Tibial artery (tissue), 4 donors: ENCODE measurements at regions not wholly inside any gene's neighbourhood (a gene's known extent, or its start where the extent isn't known, plus 50 kb on each side); places are given as distances from the start of the nearest gene placed in this dataset.

Experiments used
- DNase-seq, 2 donors: peaks; one replicate each; pipeline ENCODE4 v3.0.0-alpha.2; 2019
- H3K27ac ChIP-seq, 2 donors: fragments of 200-600 bp; sonication (generic) in 1 of 2; 1 replicate in 1 of 2; 2 replicates in 1 of 2; pipeline ENCODE4 v1.5.1; 2018 to 2019; ENCODE audit warnings: mild to moderate bottlenecking in 1 of 2
- H3K27me3 ChIP-seq, 2 donors: fragments of 200-600 bp; sonication (generic) in 1 of 2; one replicate each; pipeline versions ENCODE4 v1.5.1 to v1.6.0; 2016 to 2019
- H3K36me3 ChIP-seq, 3 donors: fragments of 200-600 bp; sonication (generic) in 2 of 3; one replicate each; pipeline ENCODE4 v1.5.1; 2016 to 2019; ENCODE audit warnings: mild to moderate bottlenecking in 2 of 3
- H3K4me1 ChIP-seq, 4 donors: fragments of 200-600 bp; sonication (generic) in 2 of 4; 1 replicate in 3 of 4; 2 replicates in 1 of 4; pipeline ENCODE4 v1.5.1; 2016 to 2019
- H3K4me3 ChIP-seq, 2 donors: fragments of 200-600 bp; sonication (generic) in 1 of 2; 1 replicate in 1 of 2; 2 replicates in 1 of 2; pipeline ENCODE4 v1.5.1; 2018 to 2019; ENCODE audit warnings: mild to moderate bottlenecking in 2 of 2
- H3K9me3 ChIP-seq, 3 donors: fragments of 200-600 bp; sonication (generic) in 1 of 3; one replicate each; pipeline ENCODE4 v1.5.1; 2016 to 2019
- CTCF ChIP-seq, 2 experiments: fragments of 200-600 bp in 1 of 2; fragments of 450-650 bp in 1 of 2; IDR thresholded peaks; one replicate each; pipeline ENCODE4 v1.5.1; 2017 to 2019; ENCODE audit warnings: antibody characterized with exemption in 2 of 2, mild to moderate bottlenecking in 1 of 2, moderate library complexity in 1 of 2
- intact Hi-C: fragments of 100-400 bp; cut with DNase I; formaldehyde crosslinking; loops from one replicate; pipeline ENCODE4 v1.15.0; 2023; ENCODE audit warnings: low total_unique reads

DNA sequence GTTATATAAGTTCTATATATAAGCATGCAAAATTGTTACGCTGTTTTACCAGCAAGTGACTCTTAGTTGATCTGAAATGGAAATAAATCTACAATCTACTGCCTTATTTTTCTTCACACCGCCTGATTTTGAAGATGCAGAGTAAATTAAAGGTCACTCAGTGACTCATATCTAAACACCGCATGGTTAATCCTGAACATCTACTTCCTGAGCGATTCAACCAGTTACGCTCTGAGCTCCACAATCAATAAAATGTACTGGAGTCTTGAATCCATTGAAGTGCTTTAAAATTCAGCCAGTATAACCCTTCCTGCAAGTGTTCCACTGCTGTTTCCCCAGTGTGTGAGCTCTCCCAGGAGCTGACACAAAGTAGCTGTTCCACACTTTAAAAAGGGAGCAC, 192.8 kb downstream of the SLC7A11 start:
- Histone ChIP-seq H3K4me1 (peaks cover 0 to 17% (median 10%) of the 10 kb centered on the region in 4 donors), H3K4me3 (no peak overlapping the region), H3K27me3 (no peaks in the 10 kb centered on the region), H3K36me3 (no peaks in the 10 kb centered on the region), H3K9me3 (no peaks in the 10 kb centered on the region), H3K27ac (no peak overlapping the region)
- intact Hi-C loops: no loop called here
- no peak for TF ChIP-seq CTCF (IDR thresholded peaks at IDR 0.05)
- DNase-seq: no peak

DNA sequence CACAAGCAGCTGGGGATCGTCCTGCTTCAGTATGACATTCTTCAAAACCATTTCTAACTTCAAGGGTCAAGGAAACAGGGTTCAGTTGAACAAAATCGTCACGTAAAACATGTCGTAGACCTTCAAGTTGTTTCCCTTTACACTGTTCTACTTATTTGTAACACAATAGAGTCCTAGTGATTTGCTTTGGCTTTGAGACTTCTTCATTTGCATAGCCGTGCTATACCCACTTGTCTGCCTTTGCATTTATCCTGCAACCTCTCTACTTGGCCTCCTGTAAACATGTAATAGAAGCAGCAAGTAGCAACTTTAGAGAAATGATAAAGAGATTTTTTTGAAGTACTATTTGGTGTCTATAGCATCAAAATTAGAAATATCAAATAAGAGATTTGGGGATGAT, 194.9 kb downstream of the SLC7A11 start:
- intact Hi-C loops: no loop called here
- no peaks in the 10 kb centered on the region for H3K4me1 ChIP-seq
- no peaks in the 10 kb centered on the region for H3K36me3 ChIP-seq
- no peaks in the 10 kb centered on the region for H3K27me3 ChIP-seq
- no peak for DNase-seq
- no peak overlapping the region for H3K4me3 ChIP-seq
- no peaks in the 10 kb centered on the region for H3K9me3 ChIP-seq
- H3K27ac ChIP-seq: no peak overlapping the region
- TF ChIP-seq CTCF (IDR thresholded peaks at IDR 0.05): no peak

DNA sequence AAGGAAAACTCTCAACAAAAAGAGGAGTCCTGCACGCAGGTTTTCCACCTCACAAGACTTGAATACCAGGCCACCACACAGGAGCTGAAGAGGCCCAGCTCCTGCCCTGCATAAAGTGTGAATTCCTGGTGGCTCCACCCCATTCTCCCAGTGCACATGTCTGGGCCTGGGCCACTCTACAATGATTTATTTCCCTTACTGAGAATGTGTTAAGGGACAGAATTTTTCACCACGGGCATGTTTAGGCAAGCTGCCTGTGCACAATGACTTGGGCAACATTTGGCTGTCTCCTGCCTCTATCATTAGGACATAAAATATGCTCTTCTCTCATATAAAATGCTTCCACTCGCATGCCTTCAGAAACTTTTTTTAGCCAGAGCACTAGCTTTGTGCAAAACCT, 197.1 kb downstream of the SLC7A11 start:
- TF ChIP-seq CTCF (IDR thresholded peaks at IDR 0.05): no peak
- intact Hi-C loops: no loop called here
- H3K4me1 ChIP-seq: no peaks in the 10 kb centered on the region
- H3K27me3 ChIP-seq: no peaks in the 10 kb centered on the region
- no peak overlapping the region for H3K4me3 ChIP-seq
- no peak for DNase-seq
- no peaks in the 10 kb centered on the region for H3K9me3 ChIP-seq
- no peaks in the 10 kb centered on the region for H3K36me3 ChIP-seq
- no peak overlapping the region for H3K27ac ChIP-seq

- H3K4me1 ChIP-seq: peaks cover 0 to 8% (median 0%) of the 10 kb centered on the region in 4 donors
- H3K36me3 ChIP-seq: no peaks in the 10 kb centered on the region
- no peak overlapping the region for H3K4me3 ChIP-seq
- no peaks in the 10 kb centered on the region for H3K27me3 ChIP-seq
- no peak for DNase-seq
- H3K27ac ChIP-seq: no peak overlapping the region
- TF ChIP-seq CTCF (IDR thresholded peaks at IDR 0.05): no peak
- H3K9me3 ChIP-seq: no peaks in the 10 kb centered on the region
- intact Hi-C loops: loop anchor here (5.0 kb wide), 1 partner anchor 143 kb away; no protein-coding TSS in a partner anchor
These were observed 203.1 kb downstream of the SLC7A11 start for GRCh38 chr4:138039010-138039409.

DNA sequence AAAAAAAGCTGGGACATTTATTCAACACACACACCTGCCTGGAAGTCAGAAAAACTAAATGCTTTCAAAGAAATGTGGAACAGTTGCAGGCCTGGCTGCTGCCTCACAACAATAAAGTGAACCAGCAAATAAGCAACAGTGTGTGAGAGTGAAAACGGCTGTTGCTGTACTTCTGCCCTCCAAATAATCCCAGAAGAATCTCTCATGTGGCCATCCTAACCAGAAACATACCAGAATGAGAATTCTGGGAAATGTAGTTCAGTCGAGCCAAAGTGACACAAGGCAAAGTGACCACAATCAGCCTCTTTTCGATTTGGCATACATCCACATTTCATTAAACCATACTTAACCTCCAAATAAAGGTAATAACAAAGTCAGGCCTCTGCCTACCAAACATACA, 204.5 kb downstream of the SLC7A11 start:
- H3K4me3 ChIP-seq: no peak overlapping the region
- no peak for DNase-seq
- H3K27ac ChIP-seq: no peak overlapping the region
- intact Hi-C loops: loop anchor here (5.0 kb wide), 1 partner anchor 145 kb away; no protein-coding TSS in a partner anchor
- H3K27me3 ChIP-seq: no peaks in the 10 kb centered on the region
- H3K36me3 ChIP-seq: no peaks in the 10 kb centered on the region
- peaks cover 0 to 8% (median 0%) of the 10 kb centered on the region in 4 donors for H3K4me1 ChIP-seq
- no peaks in the 10 kb centered on the region for H3K9me3 ChIP-seq
- no peak for TF ChIP-seq CTCF (IDR thresholded peaks at IDR 0.05)

- intact Hi-C loops: loop anchor here (2.0 to 5.0 kb wide), 2 partner anchors 146 to 645 kb away; no protein-coding TSS in a partner anchor
- no peak for DNase-seq
- H3K4me1 ChIP-seq: peaks cover 0 to 8% (median 0%) of the 10 kb centered on the region in 4 donors
- H3K4me3 ChIP-seq: no peak overlapping the region
- H3K27ac ChIP-seq: no peak overlapping the region
- H3K9me3 ChIP-seq: no peaks in the 10 kb centered on the region
- H3K27me3 ChIP-seq: no peaks in the 10 kb centered on the region
- no peaks in the 10 kb centered on the region for H3K36me3 ChIP-seq
- TF ChIP-seq CTCF (IDR thresholded peaks at IDR 0.05): peak; percentile 55 to 69
These were observed 206.3 kb downstream of the SLC7A11 start for GRCh38 chr4:138035781-138036258.
